ENCODE measurements at regions not wholly inside any gene's neighbourhood (a gene's known extent, or its start where the extent isn't known, plus 50 kb on each side); places are given as distances from the start of the nearest gene placed in this dataset.

DNA sequence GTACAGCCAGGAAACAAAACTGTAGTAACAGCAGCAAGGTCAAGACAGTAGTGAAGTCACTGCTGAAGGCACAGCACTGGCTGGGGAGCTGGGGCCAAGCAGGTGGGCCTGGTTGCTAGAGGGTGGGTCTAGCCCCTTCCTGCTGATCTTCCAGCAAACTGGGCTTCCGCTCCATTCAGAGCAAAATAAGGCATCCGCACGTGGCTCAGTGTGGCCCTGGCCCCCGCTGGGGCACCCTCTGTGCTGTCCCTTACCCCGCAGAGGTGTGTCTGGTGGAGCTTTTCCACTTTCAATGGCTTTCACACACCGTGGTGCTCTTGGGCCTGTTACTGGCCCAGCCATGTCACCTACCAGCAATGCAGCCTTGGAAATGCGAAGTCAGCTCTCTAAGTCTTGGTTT, 162.4 kb upstream of the B3GAT1 start:
- DNase-seq (ENCODE audit: low read depth), result no peak

- no peak for DNase-seq (ENCODE audit: low read depth)
Observed at GRCh38 chr11:134573857-134574256, 161.8 kb upstream of the B3GAT1 start.

- DNase-seq (ENCODE audit: low read depth), result no peak
Observed at GRCh38 chr11:134572741-134573675, 161.0 kb upstream of the B3GAT1 start.

DNA sequence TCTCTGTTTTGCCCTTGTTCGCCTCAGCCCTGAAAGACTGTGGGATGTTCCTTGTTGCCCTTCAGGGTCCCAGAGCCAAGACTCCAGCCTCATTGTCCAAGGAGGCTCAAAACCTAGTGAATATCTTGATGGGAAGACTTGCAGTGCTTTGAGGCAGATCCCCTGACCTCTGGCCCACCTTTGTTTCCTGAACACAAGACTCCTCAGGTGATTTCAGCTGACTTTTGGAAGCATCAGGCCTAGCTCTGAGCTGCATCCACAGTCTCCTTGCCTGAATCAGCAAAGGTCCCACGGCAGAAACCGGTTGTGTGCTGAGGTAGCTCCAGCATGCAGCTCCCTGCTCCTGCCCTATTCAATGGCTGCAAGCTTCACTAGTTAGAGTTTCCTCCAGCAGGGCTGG, 159.3 kb upstream of the B3GAT1 start:
- DNase-seq (ENCODE audit: low read depth), result no peak

DNA sequence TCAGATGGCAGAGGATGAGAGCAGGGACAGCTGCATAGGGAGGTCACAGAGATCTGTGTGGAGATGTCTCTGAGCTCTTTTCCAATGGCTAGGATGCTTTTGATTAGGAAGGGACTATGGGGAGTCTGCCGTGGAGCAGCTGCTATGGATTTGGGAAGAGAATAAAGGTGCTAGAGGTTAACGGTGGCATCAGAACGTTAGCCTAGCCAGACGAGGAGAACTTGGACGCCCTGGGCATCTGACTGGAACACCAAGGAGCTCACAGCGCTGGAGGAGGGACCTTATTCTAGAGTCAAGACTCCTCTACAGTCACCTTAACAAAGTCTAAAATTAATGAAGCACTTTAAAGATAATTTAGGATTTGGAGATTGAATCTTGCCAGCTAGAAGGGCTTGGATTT, 157.2 kb upstream of the B3GAT1 start:
- DNase-seq (ENCODE audit: low read depth), result no peak

DNA sequence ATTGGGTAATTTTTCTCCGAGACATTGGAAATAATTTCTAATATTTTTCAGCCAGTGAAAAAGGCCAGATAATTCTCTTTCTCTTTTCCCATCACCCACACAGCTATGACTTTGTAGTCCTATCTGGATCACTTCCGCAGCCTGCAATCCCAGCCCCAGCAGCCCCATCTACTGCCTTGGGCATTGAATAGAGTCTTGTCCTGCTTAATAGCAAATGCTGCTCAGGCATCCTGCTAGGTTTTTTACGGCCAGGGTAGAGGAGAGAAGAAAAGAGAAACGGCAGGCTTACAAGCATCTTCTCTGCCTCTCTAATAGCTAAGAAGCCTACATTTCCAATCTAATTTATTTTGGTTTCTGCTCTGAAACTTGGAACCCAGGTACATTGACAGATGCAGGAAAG, 154.3 kb upstream of the B3GAT1 start:
- no peak for DNase-seq (ENCODE audit: low read depth)

DNA sequence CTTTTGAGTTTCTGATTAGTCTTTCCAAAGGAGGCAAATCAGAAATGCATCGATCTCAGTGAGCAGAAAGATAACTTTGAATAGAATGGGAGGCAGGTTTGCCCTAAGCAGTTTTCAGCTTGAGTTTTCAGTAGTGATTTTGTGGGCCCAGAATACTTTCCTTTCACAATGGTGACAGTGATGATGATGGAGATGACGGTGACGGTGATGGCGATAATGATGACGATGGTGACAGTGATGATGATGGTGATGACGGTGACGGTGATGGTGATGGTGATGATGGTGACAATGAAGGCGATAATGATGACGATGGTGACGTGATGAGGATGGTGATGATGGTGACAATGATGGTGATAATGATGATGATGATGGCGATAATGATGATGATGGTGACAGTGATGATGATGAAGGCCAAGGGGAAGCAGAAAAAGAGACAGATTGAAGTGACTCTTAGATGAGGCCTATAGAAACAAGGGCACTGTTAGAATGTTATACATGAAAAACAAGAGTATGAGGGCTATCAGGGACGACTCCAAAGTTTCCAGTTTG, 153.4 kb upstream of the B3GAT1 start:
- DNase-seq (ENCODE audit: low read depth), result no peak

DNA sequence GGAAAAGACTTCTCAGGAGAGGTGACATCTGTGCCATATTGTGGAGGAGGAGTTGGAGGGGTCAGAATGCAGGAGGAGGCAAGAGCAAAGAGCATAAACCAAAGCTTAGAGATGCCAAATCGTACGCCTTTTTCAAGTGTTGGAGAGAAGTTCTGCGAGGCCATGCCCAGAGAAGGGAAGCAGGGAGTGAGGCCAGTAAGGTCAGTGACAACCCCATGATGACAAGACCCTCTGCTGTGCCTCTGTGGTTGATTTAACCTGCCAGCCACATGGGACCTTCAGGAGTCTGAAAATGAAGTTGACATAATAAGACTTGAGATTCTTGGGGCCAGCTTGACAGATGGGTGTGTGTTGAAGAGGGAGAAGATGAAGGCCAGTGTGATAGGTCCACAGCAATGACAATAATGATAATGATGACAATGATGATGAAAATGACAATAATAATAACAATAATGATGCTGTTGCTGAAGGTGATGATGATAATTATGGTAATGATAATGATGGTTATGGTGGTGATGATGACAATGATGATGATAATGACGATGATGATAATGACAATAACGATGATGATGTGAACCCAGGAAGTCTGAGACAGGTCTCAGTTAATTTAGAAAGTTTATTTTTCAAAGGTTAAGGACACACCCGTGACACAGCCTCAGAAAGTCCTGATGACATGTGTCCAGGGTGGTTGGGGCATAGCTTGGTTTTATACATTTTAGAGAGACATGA, 152.6 kb upstream of the B3GAT1 start:
- DNase-seq (ENCODE audit: low read depth), result no peak

DNA sequence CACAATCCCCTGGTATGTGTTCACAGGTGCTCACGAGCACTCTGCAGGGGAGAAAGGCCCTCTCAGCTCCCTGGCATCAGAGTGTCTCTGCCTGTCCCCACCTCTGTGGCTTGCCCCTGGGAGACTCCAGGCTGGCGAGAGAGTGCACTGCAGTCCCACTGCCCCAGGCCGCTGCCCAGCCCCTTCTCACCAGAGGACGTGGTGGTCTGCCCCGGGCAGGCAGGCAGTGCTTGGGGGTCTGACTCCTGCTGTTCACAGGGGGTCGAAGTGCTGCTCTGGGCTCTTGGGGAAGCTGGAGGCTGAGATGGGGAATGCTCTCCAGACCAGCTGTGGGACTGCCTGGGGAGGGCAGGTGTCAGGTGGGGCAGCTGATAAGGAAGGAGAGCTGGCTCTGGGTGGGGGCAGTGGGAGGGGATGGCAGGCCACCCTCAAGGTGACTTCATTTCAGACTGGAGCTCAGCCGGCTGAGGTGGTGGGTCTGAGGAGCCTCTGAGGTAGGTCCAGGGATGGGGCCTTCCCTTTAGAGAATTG, 151.0 kb upstream of the B3GAT1 start:
- DNase-seq (ENCODE audit: low read depth), result no peak

DNA sequence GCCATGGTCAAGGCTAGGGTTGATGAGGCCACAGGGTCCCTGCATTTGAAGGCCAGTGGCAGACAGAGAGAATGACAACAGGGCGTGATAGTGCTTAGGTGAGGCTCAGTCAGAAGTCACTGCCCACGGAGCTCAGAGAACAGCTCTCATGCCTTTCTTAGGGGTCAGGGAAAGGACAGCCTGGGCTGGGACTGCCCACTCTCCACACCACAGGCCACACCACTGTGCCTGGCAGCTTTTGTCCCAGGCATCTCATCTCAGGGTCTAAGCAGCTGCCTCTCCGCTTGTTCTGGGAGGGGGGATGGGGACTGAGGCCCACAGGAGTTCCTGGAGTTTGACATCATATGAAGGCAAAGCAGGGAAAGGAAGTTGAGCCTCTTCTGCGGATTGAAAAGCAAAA, 150.2 kb upstream of the B3GAT1 start:
- no peak for DNase-seq (ENCODE audit: low read depth)

- DNase-seq (ENCODE audit: low read depth), result no peak
Observed at GRCh38 chr11:134561331-134561720, 149.3 kb upstream of the B3GAT1 start.

DNA sequence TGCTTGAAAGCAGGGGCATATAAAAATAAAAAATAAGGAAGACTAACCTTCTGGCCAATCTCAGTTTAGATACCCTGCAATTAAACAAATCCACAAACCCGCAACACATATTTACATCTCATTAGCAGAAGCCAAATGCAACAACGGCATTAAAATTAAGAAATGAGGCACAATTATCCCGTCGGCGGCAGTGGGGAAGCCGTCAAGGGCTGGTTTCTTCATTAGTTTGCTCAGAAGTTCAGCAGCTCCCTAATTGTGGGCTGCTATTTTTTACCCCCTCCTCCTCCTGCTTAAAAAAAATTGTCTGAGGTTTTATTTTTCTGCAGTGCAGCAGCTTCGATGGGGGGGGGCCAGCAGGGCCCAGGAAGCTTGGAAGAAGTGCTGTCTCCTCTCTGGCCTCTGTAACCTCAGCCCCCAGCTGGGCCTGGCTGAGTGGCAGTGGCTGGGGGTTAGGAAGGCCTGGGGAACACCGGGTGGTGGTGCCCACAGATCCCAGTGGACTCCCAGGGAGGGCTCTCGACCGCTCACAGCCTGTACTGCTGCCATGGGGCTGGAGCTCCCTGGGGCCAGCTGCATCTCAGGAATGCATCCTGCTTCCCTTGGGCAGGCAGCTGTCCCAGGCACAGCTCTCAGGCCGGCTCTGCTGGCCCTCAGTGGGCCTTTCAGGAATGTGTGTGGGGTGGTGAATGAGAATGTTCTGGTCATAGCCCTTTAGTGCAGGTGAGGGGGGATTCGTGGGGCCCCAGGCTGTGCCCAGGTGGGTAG, 148.7 kb upstream of the B3GAT1 start:
- DNase-seq (ENCODE audit: low read depth), result no peak

DNA sequence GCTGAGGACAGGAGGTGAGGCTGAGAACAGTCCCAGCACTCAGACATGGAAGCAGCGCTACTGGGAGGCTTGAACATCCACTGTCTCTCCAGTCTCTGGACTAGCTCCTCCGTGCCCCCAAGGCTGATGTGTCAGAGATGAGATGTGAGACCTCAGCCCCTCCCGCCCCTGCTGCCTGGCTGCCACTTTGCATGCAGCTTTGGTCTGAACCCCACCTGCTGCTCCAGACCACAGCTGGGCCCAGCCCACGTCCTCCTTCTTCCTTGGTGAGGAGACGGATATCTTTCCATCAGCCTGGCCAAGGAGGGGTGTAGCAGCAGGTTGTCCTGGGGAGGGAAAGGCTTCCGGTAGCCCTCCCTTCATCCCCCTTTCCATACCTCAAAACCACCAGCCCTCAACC, 148.0 kb upstream of the B3GAT1 start:
- DNase-seq (ENCODE audit: low read depth), result no peak

DNA sequence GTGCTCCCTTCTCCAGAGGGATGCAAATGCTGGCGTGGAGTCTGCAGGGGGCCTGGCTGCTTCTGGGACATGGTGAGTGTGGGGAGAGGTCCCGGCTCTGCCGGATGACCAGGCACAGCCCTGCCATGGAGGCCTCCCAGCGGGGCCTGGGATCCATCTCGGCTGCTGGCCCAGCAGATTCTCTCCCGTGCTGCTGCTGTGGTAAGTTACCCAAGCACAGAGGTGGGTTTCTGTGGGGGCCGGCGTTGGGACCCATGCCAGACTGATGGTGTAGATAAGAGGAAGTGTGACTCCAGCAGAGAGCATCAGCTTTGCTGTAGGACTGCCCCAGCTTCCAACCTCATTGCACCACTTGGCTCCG, 147.5 kb upstream of the B3GAT1 start:
- no peak for DNase-seq (ENCODE audit: low read depth)

DNA sequence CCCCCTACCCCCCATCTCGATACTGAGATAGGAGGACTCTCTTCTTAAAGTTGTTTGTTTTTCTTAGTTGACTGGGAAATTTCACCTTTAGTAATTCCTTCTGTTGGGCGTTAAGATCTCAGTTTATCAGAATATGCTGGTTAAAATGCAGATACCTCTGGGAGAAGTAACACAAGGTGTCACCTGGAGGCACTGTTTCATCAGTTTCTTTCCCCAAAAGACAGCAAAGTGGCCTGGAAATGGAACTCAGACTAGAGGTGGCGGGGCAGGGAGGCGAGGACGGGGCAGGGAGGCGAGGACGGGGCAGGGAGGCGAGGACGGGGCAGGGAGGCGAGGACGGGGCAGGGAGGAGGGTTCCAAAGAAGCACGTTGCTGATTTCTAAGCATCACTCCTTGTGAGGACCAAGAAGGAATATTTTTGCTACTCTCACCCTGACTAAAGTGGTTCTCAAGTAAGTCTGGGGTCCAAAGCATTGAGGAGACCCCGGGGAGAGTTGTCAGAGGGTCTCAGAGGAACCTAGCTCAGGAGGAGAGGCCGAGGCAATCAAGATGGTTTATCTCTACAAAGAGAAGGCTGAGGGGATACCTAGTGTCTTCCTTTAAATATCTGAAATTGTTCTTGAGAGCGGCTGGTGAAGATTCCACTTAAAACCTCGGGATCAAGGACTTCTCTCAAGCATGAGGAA, 147.0 kb upstream of the B3GAT1 start:
- no peak for DNase-seq (ENCODE audit: low read depth)

DNA sequence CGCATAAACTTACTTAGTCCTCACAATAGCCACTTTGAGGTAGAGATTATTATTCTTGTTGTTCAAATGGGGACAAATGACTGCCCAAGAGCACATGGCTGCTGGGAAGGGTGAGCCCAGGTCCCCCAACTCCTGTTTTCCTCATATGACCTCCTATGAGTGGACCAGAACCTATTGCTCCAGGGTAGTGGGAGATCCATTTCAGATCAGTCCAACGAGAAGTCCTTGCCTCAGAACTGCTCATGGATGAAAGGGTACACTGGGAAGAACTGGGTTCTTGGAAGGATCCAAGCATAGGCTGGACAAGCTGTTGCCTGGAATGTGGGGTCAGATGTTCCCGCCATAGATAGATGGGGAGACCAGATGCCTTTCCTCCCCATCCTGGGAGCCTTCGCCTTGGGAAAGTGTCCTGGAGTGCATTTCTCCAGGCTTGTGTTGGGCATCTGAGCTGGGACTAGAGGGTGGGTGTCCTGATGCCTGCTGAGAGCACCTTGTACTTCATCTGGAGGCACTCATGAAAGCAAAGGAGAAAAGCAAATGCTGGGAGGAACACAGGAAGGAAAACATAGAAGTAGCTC, 146.3 kb upstream of the B3GAT1 start:
- DNase-seq (ENCODE audit: low read depth), result no peak

GRCh38 chr11:134557571-134558257, 145.7 kb upstream of the B3GAT1 start:
- DNase-seq (ENCODE audit: low read depth), result no peak

DNA sequence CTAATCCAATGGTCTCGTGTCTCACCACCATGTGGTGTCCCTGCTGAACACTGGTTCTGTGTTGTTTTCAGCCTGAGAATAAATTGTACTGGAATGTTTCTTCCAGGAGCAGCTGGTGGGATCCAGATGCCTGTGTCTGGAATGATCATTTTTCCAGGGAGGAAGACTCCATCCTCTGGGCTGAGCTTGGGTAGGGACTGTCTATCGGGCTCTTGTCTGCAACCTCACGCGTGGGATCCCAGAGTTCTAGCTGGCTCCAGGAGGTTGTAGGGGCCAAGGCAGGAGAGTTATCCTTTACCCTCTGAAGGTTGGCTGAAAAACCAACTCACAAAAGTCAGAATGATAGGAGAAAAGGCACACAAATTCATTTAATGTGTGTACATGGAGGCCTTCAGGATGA, 144.1 kb upstream of the B3GAT1 start:
- DNase-seq (ENCODE audit: low read depth), result no peak

DNA sequence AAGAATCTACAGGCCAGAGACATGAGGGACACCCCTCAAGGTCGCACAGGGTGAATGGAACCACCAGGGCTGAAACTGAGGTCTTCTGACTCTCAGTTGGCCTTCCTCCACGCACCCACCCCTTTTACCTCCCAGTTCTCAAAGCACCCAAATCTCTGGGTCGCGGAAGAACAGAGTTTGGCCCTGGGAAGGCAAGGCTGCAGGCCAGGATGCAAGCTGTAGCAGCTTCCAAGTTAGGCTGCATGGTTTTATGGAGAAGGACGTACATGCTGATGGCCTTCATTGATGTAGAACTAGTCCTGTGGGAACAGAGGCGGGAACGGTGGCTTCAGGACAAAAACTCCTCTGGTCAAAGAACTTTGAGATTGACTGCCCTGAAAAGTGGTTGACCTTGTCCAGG, 143.5 kb upstream of the B3GAT1 start:
- DNase-seq (ENCODE audit: low read depth), result no peak

- DNase-seq (ENCODE audit: low read depth), result no peak
Observed at GRCh38 chr11:134554861-134555260, 142.8 kb upstream of the B3GAT1 start.

DNA sequence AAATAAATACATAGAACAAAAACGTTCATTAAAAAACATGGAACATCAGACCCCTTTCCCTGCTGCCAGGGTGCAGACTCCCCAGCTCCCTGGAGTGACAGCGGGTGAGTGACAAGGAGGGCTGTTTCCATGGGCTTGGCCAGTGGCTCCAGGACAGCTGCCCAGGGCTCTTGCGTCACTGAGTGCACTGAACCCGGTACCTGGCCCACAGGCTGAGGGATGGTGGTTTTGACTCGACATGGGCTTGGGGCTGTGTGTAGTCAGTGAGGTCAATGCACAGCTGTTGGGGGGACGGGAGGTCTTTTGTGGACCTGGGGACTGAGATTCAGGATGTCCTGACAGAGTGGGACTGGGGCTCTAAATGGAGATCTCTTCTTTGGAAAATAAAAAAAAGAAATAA, 142.1 kb upstream of the B3GAT1 start:
- DNase-seq (ENCODE audit: low read depth), result no peak

Measured in fibroblast of the conjunctiva (primary cell).